HepG2 (cell line): ENCODE measurements at regions not wholly inside any gene's neighbourhood (a gene's known extent, or its start where the extent isn't known, plus 50 kb on each side); places are given as distances from the start of the nearest gene placed in this dataset.

Experiments used
- ATAC-seq: fragments of 200-7000 bp; cut with Tn5 transposase; 3 replicates; pipeline ENCODE4 v1.9.1; 2020; ENCODE audit warnings: mild to moderate bottlenecking, moderate library complexity
- BruUV-seq: library from RNA; stranded (reverse); fragments of 400-500 nt; replicated peaks from 2 replicates; lab custom pipeline; 2021; lab: Mats Ljungman, UMichigan
- CTCF ChIA-PET: fragments of 300-600 bp; formaldehyde crosslinking; extraction: SDS; loops from one replicate; lab custom pipeline; 2021; ENCODE audit warnings: low total read pairs, inconsistent platforms, low intra/inter-chr PET ratio; lab: Yijun Ruan, JAX
- POLR2A ChIA-PET: fragments of 350-600 bp; sonication (Branson Sonifier 250); formaldehyde crosslinking; loops from one replicate; lab custom pipeline; 2020; ENCODE audit warnings: antibody characterized with exemption, inconsistent platforms; lab: Yijun Ruan, JAX
- DNase-seq: peaks from one replicate; pipeline ENCODE4 v3.0.0-alpha.2; 2015; ENCODE audit warnings: low spot score
- FAIRE-seq: peaks from 3 replicates; lab custom pipeline; 2011; peaks lifted over from hg19 to GRCh38; lab: Jason Lieb, UNC
- H2AFZ ChIP-seq: one replicate; pipeline ENCODE4 v1.6.1; 2011; ENCODE audit warnings: low read length, inconsistent platforms
- H3K27ac ChIP-seq: fragments of 300-600 bp; 3 replicates; pipeline ENCODE4 v1.8.0; 2011; ENCODE audit warnings: mixed run types, mild to moderate bottlenecking, mixed read lengths, low read length, inconsistent platforms; ENCODE audit not compliant: insufficient read depth; ENCODE audit errors: extremely low read length
- H3K27me3 ChIP-seq, 2 experiments: fragments of 200-600 bp in 1 of 2; 2 replicates in 1 of 2; 3 replicates in 1 of 2; pipeline versions ENCODE4 v1.6.0 to v1.8.0; 2011; ENCODE audit warnings: low read length in 2 of 2, mild to moderate bottlenecking in 2 of 2, moderate library complexity in 2 of 2, inconsistent platforms in 1 of 2; ENCODE audit not compliant: insufficient read depth in 2 of 2, control insufficient read depth in 1 of 2
- H3K36me3 ChIP-seq, 2 experiments: fragments of 200-600 bp in 1 of 2; replicated peaks in 1 of 2; 2 replicates in 1 of 2; 3 replicates in 1 of 2; pipeline versions ENCODE4 v1.5.1 to v1.8.0; 2011; ENCODE audit warnings: low read length in 2 of 2, inconsistent platforms in 1 of 2; ENCODE audit not compliant: insufficient read depth in 2 of 2, control insufficient read depth in 1 of 2
- H3K4me1 ChIP-seq: 2 replicates; pipeline ENCODE4 v1.5.1; 2012; ENCODE audit warnings: low read length, inconsistent platforms; ENCODE audit not compliant: insufficient read depth
- H3K4me2 ChIP-seq: 2 replicates; pipeline ENCODE4 v1.6.0; 2011; ENCODE audit warnings: low read depth, low read length, inconsistent platforms
- H3K4me3 ChIP-seq, 3 experiments: fragments of 200-600 bp in 1 of 3; sonication (generic), shearing (Covaris generic) in 1 of 3; replicated peaks in 1 of 3; 2 replicates each; pipeline ENCODE4 v1.5.1; 2011 to 2016; ENCODE audit warnings: low read length in 3 of 3, inconsistent platforms in 2 of 3, low read depth in 2 of 3, mild to moderate bottlenecking in 2 of 3, control low read depth in 1 of 3, mixed read lengths in 1 of 3; ENCODE audit not compliant: insufficient read depth in 1 of 3
- H3K79me2 ChIP-seq: one replicate; pipeline ENCODE4 v1.6.1; 2011; ENCODE audit warnings: low read length, inconsistent platforms; ENCODE audit not compliant: insufficient read depth
- H3K9ac ChIP-seq: 2 replicates; pipeline ENCODE4 v1.6.0; 2011; ENCODE audit warnings: mild to moderate bottlenecking, low read depth, low read length, inconsistent platforms; ENCODE audit not compliant: insufficient read depth
- H3K9me3 ChIP-seq: 2 replicates; pipeline ENCODE4 v1.5.1; 2012; ENCODE audit warnings: mild to moderate bottlenecking, low read length
- H4K20me1 ChIP-seq: 2 replicates; pipeline ENCODE4 v1.6.0; 2011; ENCODE audit warnings: inconsistent platforms, mild to moderate bottlenecking, low read length, moderate library complexity; ENCODE audit not compliant: insufficient read depth
- ARNTL ChIP-seq: sonication (generic); formaldehyde crosslinking; IDR thresholded peaks from 2 replicates; pipeline ENCODE4 v1.4.0; 2020; ENCODE audit warnings: mild to moderate bottlenecking, missing genetic modification reagents
- ATF7 ChIP-seq, 2 experiments: fragments of 450-650 bp in 1 of 2; sonication (generic) in 1 of 2; formaldehyde crosslinking in 1 of 2; IDR thresholded peaks; 2 replicates each; pipeline versions ENCODE4 v1.4.0 to v1.6.1; 2016 to 2020; ENCODE audit warnings: antibody characterized with exemption in 1 of 2, mild to moderate bottlenecking in 1 of 2, missing genetic modification reagents in 1 of 2
- ATM ChIP-seq: fragments of 450-650 bp; IDR thresholded peaks from 2 replicates; pipeline ENCODE4 v1.7.1; 2017; ENCODE audit warnings: mild to moderate bottlenecking, borderline replicate concordance
- CREB1 ChIP-seq, 2 experiments: fragments of 450-650 bp in 1 of 2; IDR thresholded peaks; 2 replicates each; pipeline ENCODE4 v1.6.1; 2016 to 2017; ENCODE audit warnings: control low read depth in 1 of 2, mild to moderate bottlenecking in 1 of 2, missing compliant biosample characterization in 1 of 2, missing genetic modification characterization in 1 of 2
- THAP7 ChIP-seq: sonication (generic); formaldehyde crosslinking; IDR thresholded peaks from 2 replicates; pipeline ENCODE4 v1.8.1; 2023; ENCODE audit warnings: mild to moderate bottlenecking, missing genetic modification reagents
- ZBTB33 ChIP-seq: sonication (generic); formaldehyde crosslinking; IDR thresholded peaks from 2 replicates; pipeline ENCODE4 v1.4.0; 2020; ENCODE audit warnings: missing genetic modification reagents
- ZBTB44 ChIP-seq: sonication (generic); formaldehyde crosslinking; IDR thresholded peaks from 2 replicates; pipeline ENCODE4 v1.4.0; 2020; ENCODE audit warnings: missing genetic modification reagents
- ZFYVE20 ChIP-seq: sonication (generic); formaldehyde crosslinking; IDR thresholded peaks from 2 replicates; pipeline ENCODE4 v1.8.0; 2023; ENCODE audit warnings: low read depth, mild to moderate bottlenecking, moderate library complexity, missing genetic modification reagents, borderline replicate concordance
- ZNF160 ChIP-seq: sonication (generic); formaldehyde crosslinking; IDR thresholded peaks from 2 replicates; pipeline ENCODE4 v1.8.0; 2022; ENCODE audit warnings: mild to moderate bottlenecking, inconsistent platforms, missing genetic modification reagents
- ZNF484 ChIP-seq: sonication (generic); formaldehyde crosslinking; IDR thresholded peaks from 2 replicates; pipeline ENCODE4 v1.5.1; 2020; ENCODE audit warnings: mild to moderate bottlenecking, low read depth, missing genetic modification reagents, borderline replicate concordance
- ZNF569 ChIP-seq: sonication (generic); formaldehyde crosslinking; IDR thresholded peaks from 2 replicates; pipeline ENCODE4 v1.5.0; 2020; ENCODE audit warnings: mild to moderate bottlenecking, missing genetic modification reagents, moderate library complexity, borderline replicate concordance
- ZNF713 ChIP-seq: sonication (generic); formaldehyde crosslinking; IDR thresholded peaks from 2 replicates; pipeline ENCODE4 v1.4.0; 2020; ENCODE audit warnings: mild to moderate bottlenecking, missing genetic modification reagents
- WGBS: methylation state at CpG from one replicate; pipeline ENCODE4 v1.1.6; 2017; ENCODE audit warnings: low lambda C conversion rate; 5-methylcytosine and 5-hydroxymethylcytosine counted together
- in situ Hi-C: cut with HindIII; loops from 2 replicates; pipeline ENCODE4 v1.10.0; 2017; ENCODE audit warnings: low pct_unique_long_range_greater_than_20kb; ENCODE audit not compliant: extremely low pct_ligation_motif_present
- intact Hi-C: fragments of 100-400 bp; cut with micrococcal nuclease; formaldehyde crosslinking; loops from one replicate; pipeline ENCODE4 v1.10.0; 2022; ENCODE audit not compliant: unreplicated experiment

GRCh38 chr19:8905342-8905741 lies 73.2 kb downstream of the MBD3L1 start:
- in situ Hi-C loops = no loop called here
- DNase-seq (no peak), FAIRE-seq (no peak), ATAC-seq (no peak)
- 30% methylated on average over 2 of the region's 2 CpGs for WGBS
- no peak overlapping the region for H2AFZ ChIP-seq
- no TSS peak for BruUV-seq
- CTCF ChIA-PET = no interaction called here
- H4K20me1 ChIP-seq = no peaks in the 10 kb centered on the region
- peaks cover 90% of the 10 kb centered on the region for H3K9me3 ChIP-seq
- H3K4me3 ChIP-seq = no peak overlapping the region
- intact Hi-C loops = no loop called here
- no peaks in the 10 kb centered on the region for H3K79me2 ChIP-seq
- H3K27ac ChIP-seq = no peak overlapping the region
- POLR2A ChIA-PET = no interaction called here
- no peak overlapping the region for H3K4me2 ChIP-seq
- H3K9ac ChIP-seq = no peak overlapping the region
- no peaks in the 10 kb centered on the region for H3K36me3 ChIP-seq
- H3K27me3 ChIP-seq = no peaks in the 10 kb centered on the region
- TF ChIP-seq ATF7 (IDR thresholded peaks at IDR 0.05) (peak; percentile 31; the same call in 1 of the 2 replicates), ATF7 (CRISPR knock-in tag; IDR thresholded peaks at IDR 0.05) (no peak), THAP7 (CRISPR knock-in tag) (no peak), ZNF569 (CRISPR knock-in tag) (no peak), CREB1 (IDR thresholded peaks at IDR 0.05) (peak; percentile 94), CREB1 (CRISPR knock-in tag; IDR thresholded peaks at IDR 0.05) (no peak), ZBTB33 (CRISPR knock-in tag) (no peak), ZNF484 (no peak), ZFYVE20 (CRISPR knock-in tag) (no peak), ZBTB44 (CRISPR knock-in tag) (no peak), ATM (no peak), ARNTL (CRISPR knock-in tag) (no peak), ZNF160 (CRISPR knock-in tag) (no peak), ZNF713 (CRISPR knock-in tag) (no peak)
- H3K4me1 ChIP-seq = no peaks in the 10 kb centered on the region
